Common myeloid progenitor, CD34-positive (primary cell): ENCODE measurements at regions not wholly inside any gene's neighbourhood (a gene's known extent, or its start where the extent isn't known, plus 50 kb on each side); places are given as distances from the start of the nearest gene placed in this dataset.

ENCODE experiments used
- CTCF ChIA-PET: fragments of 350-600 bp; sonication (Branson Sonifier 250); formaldehyde crosslinking; loops from one replicate; lab custom pipeline; 2021; ENCODE audit warnings: antibody characterized with exemption; lab: Charles Lee
- POLR2A ChIA-PET: fragments of 350-600 bp; sonication (Branson Sonifier 250); formaldehyde crosslinking; loops from one replicate; lab custom pipeline; 2021; ENCODE audit warnings: antibody characterized with exemption; lab: Charles Lee
- DNase-seq, 3 donors: peaks; one replicate each; pipeline versions ENCODE4 v3.0.0 to v3.0.0-alpha.2; 2013
- H3K27ac ChIP-seq, 2 experiments: 1 replicate in 1 of 2; 2 replicates in 1 of 2; pipeline ENCODE4 v1.7.0; 2013; ENCODE audit warnings: inconsistent platforms in 2 of 2, low read length in 2 of 2, mild to moderate bottlenecking in 2 of 2, low read depth in 1 of 2, moderate library complexity in 1 of 2; ENCODE audit not compliant: severe bottlenecking in 2 of 2, insufficient read depth in 1 of 2, poor library complexity in 1 of 2
- H3K27me3 ChIP-seq, 5 experiments: replicated peaks in 2 of 5; 1 replicate in 3 of 5; 2 replicates in 2 of 5; pipeline versions ENCODE4 v1.6.1 to v1.7.0; 2013; ENCODE audit warnings: low read length in 4 of 5, mild to moderate bottlenecking in 2 of 5, moderate library complexity in 2 of 5, inconsistent platforms in 1 of 5; ENCODE audit not compliant: insufficient read depth in 5 of 5, control insufficient read depth in 4 of 5
- H3K36me3 ChIP-seq, 4 experiments: 1 replicate in 2 of 4; 2 replicates in 2 of 4; pipeline versions ENCODE4 v1.6.1 to v1.7.0; 2013; ENCODE audit warnings: low read length in 3 of 4, control low read depth in 1 of 4, mild to moderate bottlenecking in 1 of 4; ENCODE audit not compliant: control insufficient read depth in 4 of 4, insufficient read depth in 4 of 4
- H3K4me1 ChIP-seq, 4 experiments: 1 replicate in 3 of 4; 2 replicates in 1 of 4; pipeline versions ENCODE4 v1.6.1 to v1.7.1; 2013; ENCODE audit warnings: low read length in 3 of 4, mild to moderate bottlenecking in 3 of 4, control low read depth in 1 of 4, inconsistent platforms in 1 of 4, moderate library complexity in 1 of 4; ENCODE audit not compliant: control insufficient read depth in 4 of 4, insufficient read depth in 4 of 4; ENCODE audit errors: control extremely low read depth in 1 of 4
- H3K4me3 ChIP-seq, 7 experiments: 1 replicate in 4 of 7; 2 replicates in 3 of 7; pipeline versions ENCODE4 v1.5.1 to v1.7.0; 2013; ENCODE audit warnings: mild to moderate bottlenecking in 7 of 7, low read length in 6 of 7, moderate library complexity in 6 of 7, inconsistent platforms in 2 of 7, low read depth in 2 of 7, control low read depth in 1 of 7; ENCODE audit not compliant: insufficient read depth in 4 of 7, control insufficient read depth in 1 of 7; ENCODE audit errors: extremely low read depth in 1 of 7
- H3K9me3 ChIP-seq, 5 experiments: 1 replicate in 4 of 5; 2 replicates in 1 of 5; pipeline versions ENCODE4 v1.6.1 to v1.7.1; 2013; ENCODE audit warnings: low read length in 4 of 5, mild to moderate bottlenecking in 2 of 5, inconsistent platforms in 1 of 5, low read depth in 1 of 5, moderate library complexity in 1 of 5; ENCODE audit not compliant: control insufficient read depth in 4 of 5, insufficient read depth in 2 of 5; ENCODE audit errors: control extremely low read depth in 1 of 5
- WGBS: methylation state at CpG from one replicate; pipeline ENCODE4 v1.1.5; 2013; ENCODE audit not compliant: insufficient coverage; 5-methylcytosine and 5-hydroxymethylcytosine counted together

- Histone ChIP-seq H3K36me3 (no peaks in the 10 kb centered on the region), H3K4me1 (no peaks in the 10 kb centered on the region), H3K27me3 (no peaks in the 10 kb centered on the region), H3K9me3 (peaks cover 0 to 3% (median 0%) of the 10 kb centered on the region in 5 experiments), H3K4me3 (no peak overlapping the region), H3K27ac (no peak overlapping the region)
- WGBS, result no CpG with 5 or more reads among the region's 1 CpG
- ChIA-PET POLR2A (no interaction called here), CTCF (no interaction called here)
- no peak for DNase-seq
Observed at GRCh38 chr20:22182148-22182547, 402.2 kb downstream of the FOXA2 start.

DNA sequence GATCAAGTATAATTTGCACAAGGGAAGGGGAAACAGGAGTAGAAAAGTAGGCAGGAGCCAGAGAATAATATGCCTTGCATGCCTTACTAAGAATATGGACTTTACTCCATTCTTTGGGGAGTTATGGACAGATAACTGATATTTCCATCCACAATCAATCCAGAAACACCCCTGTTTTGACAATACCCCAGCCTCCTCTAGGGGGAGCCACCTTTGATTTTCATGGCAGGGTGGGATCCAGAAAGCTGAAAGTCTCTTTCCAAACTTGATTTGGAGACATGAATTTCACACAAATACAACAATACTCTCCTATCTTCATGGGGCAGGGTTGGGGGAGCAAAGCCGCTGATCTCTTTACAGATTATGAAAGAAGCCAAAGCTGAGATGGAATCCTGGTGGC lies 404.1 kb downstream of the FOXA2 start:
- DNase-seq, result no peak
- Histone ChIP-seq H3K27ac (no peak overlapping the region), H3K4me3 (no peak overlapping the region), H3K27me3 (no peaks in the 10 kb centered on the region), H3K36me3 (no peaks in the 10 kb centered on the region), H3K4me1 (no peaks in the 10 kb centered on the region), H3K9me3 (peaks cover 0 to 5% (median 0%) of the 10 kb centered on the region in 5 experiments)
- POLR2A ChIA-PET, result no interaction called here
- WGBS, result 80% methylated on average over 1 of the region's 1 CpG
- CTCF ChIA-PET, result no interaction called here

DNA sequence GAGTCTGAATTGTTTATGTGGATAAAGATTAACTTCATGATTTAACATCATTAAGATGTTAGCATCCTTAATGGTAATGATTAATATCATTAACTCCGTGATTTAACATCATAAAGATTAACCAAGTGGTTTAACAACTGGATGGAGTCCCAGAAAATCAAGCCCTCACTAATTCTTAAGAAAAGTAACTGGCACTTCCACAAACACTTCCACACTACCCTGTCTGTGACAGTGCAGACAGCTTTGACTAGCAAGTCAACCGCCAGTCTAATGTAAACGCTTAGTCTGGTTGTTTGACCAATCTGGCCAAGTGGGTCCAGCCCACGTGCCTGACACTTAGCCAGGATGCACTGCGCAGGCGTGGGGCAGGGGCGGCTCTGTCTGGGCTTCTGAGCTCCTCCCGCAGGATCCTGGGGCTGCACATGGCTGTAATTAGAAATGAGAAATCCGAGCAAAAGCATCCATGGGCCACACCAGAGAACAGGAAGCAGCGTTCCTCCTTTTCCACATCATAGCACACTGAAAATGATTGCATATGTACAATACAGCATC lies 424.2 kb downstream of the FOXA2 start:
- Histone ChIP-seq H3K27ac (no peak overlapping the region), H3K4me1 (peaks cover 0 to 2% (median 0%) of the 10 kb centered on the region in 4 experiments), H3K27me3 (peaks cover 0 to 1% (median 0%) of the 10 kb centered on the region in 5 experiments), H3K36me3 (no peaks in the 10 kb centered on the region), H3K9me3 (no peaks in the 10 kb centered on the region), H3K4me3 (no peak overlapping the region)
- DNase-seq, result no peak
- WGBS, result 93% methylated on average over 7 of the region's 10 CpGs
- POLR2A ChIA-PET, result no interaction called here
- CTCF ChIA-PET, result no interaction called here

GRCh38 chr20:22159276-22159675 lies 425.1 kb downstream of the FOXA2 start:
- 100% methylated on average over 1 of the region's 2 CpGs for WGBS
- no peak overlapping the region for H3K27ac ChIP-seq
- no peaks in the 10 kb centered on the region for H3K36me3 ChIP-seq
- DNase-seq, result no peak
- POLR2A ChIA-PET, result no interaction called here
- no peak overlapping the region for H3K4me3 ChIP-seq
- CTCF ChIA-PET, result no interaction called here
- peaks cover 0 to 2% (median 0%) of the 10 kb centered on the region in 4 experiments for H3K4me1 ChIP-seq
- no peaks in the 10 kb centered on the region for H3K9me3 ChIP-seq
- H3K27me3 ChIP-seq, result peaks cover 0 to 1% (median 0%) of the 10 kb centered on the region in 5 experiments

DNA sequence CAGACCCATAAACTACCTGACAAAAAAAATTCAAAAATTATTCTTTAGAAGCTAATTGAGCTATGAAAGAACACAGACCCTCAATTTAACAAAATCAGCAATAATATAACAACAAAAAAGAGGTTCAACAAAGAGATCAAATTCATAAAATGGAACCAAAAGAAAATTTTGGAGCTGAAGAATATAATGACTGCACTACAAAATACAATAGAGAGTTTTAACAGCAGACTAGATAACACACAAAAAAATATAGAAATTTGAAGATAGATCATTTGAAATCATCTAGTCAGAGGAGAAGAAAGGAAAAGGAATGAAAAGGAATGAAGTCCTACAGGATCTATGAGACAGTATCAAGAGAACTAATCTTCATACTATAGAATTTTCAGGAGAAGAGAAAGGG lies 422.1 kb downstream of the PAX1 start:
- no peaks in the 10 kb centered on the region for H3K4me1 ChIP-seq
- POLR2A ChIA-PET, result no interaction called here
- no peaks in the 10 kb centered on the region for H3K27me3 ChIP-seq
- no peak for DNase-seq
- CTCF ChIA-PET, result no interaction called here
- no peak overlapping the region for H3K4me3 ChIP-seq
- no peak overlapping the region for H3K27ac ChIP-seq
- no peaks in the 10 kb centered on the region for H3K36me3 ChIP-seq
- H3K9me3 ChIP-seq, result peaks cover 0 to 6% (median 2%) of the 10 kb centered on the region in 5 experiments

GRCh38 chr20:22106308-22106938 lies 401.0 kb downstream of the PAX1 start:
- DNase-seq, result peak in 2 of 3 donors; percentile 1 to 5
- H3K4me1 ChIP-seq, result no peaks in the 10 kb centered on the region
- no peaks in the 10 kb centered on the region for H3K27me3 ChIP-seq
- WGBS, result 70% methylated on average over 3 of the region's 3 CpGs
- ChIA-PET POLR2A (no interaction called here), CTCF (no interaction called here)
- no peaks in the 10 kb centered on the region for H3K36me3 ChIP-seq
- no peak overlapping the region for H3K4me3 ChIP-seq
- no peak overlapping the region for H3K27ac ChIP-seq
- no peaks in the 10 kb centered on the region for H3K9me3 ChIP-seq

DNA sequence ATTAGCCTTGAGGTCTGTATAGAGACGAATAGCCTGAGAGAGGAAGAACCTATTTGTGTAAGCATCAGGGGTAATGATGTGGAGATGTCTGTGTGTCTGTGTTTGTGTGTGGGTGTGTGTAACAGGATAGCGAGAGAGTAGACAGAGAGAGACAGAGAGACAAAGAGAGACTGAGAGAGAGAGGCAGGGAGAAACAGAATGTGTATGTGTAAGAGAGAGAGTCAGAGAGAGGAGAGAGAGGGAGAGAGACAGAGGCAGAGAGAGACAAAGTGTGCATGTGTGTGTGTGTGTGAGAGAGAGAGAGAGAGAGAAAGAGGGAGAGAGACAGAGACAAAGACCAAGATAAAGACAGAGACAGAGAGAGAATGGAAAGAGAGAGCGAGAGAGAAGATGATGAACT lies 396.1 kb downstream of the PAX1 start:
- CTCF ChIA-PET, result no interaction called here
- DNase-seq, result no peak
- POLR2A ChIA-PET, result no interaction called here
- no peak overlapping the region for H3K27ac ChIP-seq
- no peak overlapping the region for H3K4me3 ChIP-seq
- no peaks in the 10 kb centered on the region for H3K9me3 ChIP-seq
- 96% methylated on average over 3 of the region's 3 CpGs for whole genome bisulfite sequencing
- H3K27me3 ChIP-seq, result no peaks in the 10 kb centered on the region
- H3K4me1 ChIP-seq, result no peaks in the 10 kb centered on the region
- H3K36me3 ChIP-seq, result no peaks in the 10 kb centered on the region
